Glutamatergic neuron (in vitro differentiated cells): ENCODE measurements at regions not wholly inside any gene's neighbourhood (a gene's known extent, or its start where the extent isn't known, plus 50 kb on each side); places are given as distances from the start of the nearest gene placed in this dataset.

Experiments
- DNase-seq: peaks from one replicate; pipeline ENCODE4 v3.0.0; 2022
- H3K27ac Mint-ChIP-seq: one replicate; pipeline ENCODE4 v1.8.0; 2020; ENCODE audit warnings: mild to moderate bottlenecking, mixed read lengths, inconsistent platforms; ENCODE audit not compliant: unreplicated experiment
- H3K27me3 Mint-ChIP-seq: one replicate; pipeline ENCODE4 v1.8.0; 2020; ENCODE audit warnings: mild to moderate bottlenecking, moderate library complexity, mixed read lengths, inconsistent platforms; ENCODE audit not compliant: unreplicated experiment
- H3K36me3 Mint-ChIP-seq: one replicate; pipeline ENCODE4 v1.8.0; 2020; ENCODE audit warnings: mild to moderate bottlenecking, mixed read lengths, inconsistent platforms; ENCODE audit not compliant: unreplicated experiment
- H3K4me1 Mint-ChIP-seq: one replicate; pipeline ENCODE4 v1.8.0; 2020; ENCODE audit warnings: mild to moderate bottlenecking, low read depth, mixed read lengths, inconsistent platforms; ENCODE audit not compliant: unreplicated experiment
- H3K4me3 Mint-ChIP-seq: one replicate; pipeline ENCODE4 v1.8.0; 2020; ENCODE audit warnings: mild to moderate bottlenecking, mixed read lengths, inconsistent platforms; ENCODE audit not compliant: unreplicated experiment
- H3K9me3 Mint-ChIP-seq: one replicate; pipeline ENCODE4 v1.8.0; 2020; ENCODE audit warnings: mild to moderate bottlenecking, moderate library complexity, mixed read lengths, inconsistent platforms; ENCODE audit not compliant: unreplicated experiment
- CTCF ChIP-seq: fragments of 200-600 bp; sonication (generic); IDR thresholded peaks from one replicate; pipeline ENCODE4 v1.5.0; 2021; ENCODE audit not compliant: partially characterized antibody, unreplicated experiment

DNA sequence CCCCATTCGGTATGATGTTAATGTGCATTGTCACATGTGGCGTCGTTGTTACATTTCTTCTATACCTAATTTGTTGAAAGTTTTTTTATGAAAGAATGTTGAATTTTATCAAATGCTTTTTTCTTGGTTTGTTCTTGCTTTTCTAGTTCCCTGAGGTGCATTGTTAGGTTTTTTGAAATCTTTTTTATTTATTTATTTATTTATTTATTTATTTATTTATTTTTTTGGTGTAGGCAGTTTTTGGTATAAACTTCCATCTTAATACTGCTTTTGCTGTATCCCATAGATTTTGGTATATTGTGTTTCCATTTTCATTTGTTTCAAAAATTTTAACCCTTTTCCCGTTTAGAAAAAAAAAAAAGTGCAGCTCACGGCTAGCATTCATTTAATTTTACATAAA is 121.1 kb upstream of the HMGA2 start:
- no peaks in the 10 kb centered on the region for H3K27me3 Mint-ChIP-seq
- H3K9me3 Mint-ChIP-seq, result no peaks in the 10 kb centered on the region
- no peak for DNase-seq
- no peaks in the 10 kb centered on the region for H3K4me1 Mint-ChIP-seq
- no peak for TF ChIP-seq CTCF
- no peak overlapping the region for H3K27ac Mint-ChIP-seq
- no peak overlapping the region for H3K4me3 Mint-ChIP-seq
- H3K36me3 Mint-ChIP-seq, result peaks cover 13% of the 10 kb centered on the region

GRCh38 chr12:65705380-65705876 is 118.9 kb upstream of the HMGA2 start:
- TF ChIP-seq CTCF, result no peak
- Mint-ChIP-seq H3K4me1 (no peaks in the 10 kb centered on the region), H3K9me3 (no peaks in the 10 kb centered on the region), H3K27ac (no peak overlapping the region), H3K4me3 (no peak overlapping the region), H3K36me3 (peaks cover 13% of the 10 kb centered on the region), H3K27me3 (no peaks in the 10 kb centered on the region)
- DNase-seq, result no peak

DNA sequence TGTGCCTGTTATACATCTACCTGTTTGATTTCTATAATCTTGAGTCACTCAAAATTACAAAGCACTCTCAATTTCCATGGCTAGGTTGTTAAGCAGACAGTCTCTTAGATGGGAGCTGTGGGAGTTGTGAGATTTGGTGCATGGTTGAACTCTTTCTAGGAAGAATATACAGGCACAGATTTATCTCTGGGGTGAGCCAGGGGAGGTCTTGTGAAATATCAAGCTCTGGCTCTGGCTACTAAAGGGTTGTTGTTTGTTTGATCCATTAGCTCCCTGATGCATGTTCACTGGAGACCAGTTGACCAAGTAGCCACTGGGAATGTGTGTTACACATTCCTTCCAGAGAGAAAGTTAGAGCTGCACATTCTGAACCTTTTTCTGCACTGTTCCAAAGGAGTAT is 117.2 kb upstream of the HMGA2 start:
- no peak for DNase-seq
- no peak overlapping the region for H3K27ac Mint-ChIP-seq

GRCh38 chr12:65712260-65713004 is 111.9 kb upstream of the HMGA2 start:
- Mint-ChIP-seq H3K36me3 (no peaks in the 10 kb centered on the region), H3K27me3 (no peaks in the 10 kb centered on the region), H3K4me1 (no peaks in the 10 kb centered on the region), H3K27ac (no peak overlapping the region), H3K4me3 (no peak overlapping the region), H3K9me3 (no peaks in the 10 kb centered on the region)
- no peak for DNase-seq
- no peak for TF ChIP-seq CTCF

More for the DNA sequence above, 117.2 kb upstream of the HMGA2 start:
- Mint-ChIP-seq H3K27me3 (no peaks in the 10 kb centered on the region), H3K36me3 (peaks cover 13% of the 10 kb centered on the region), H3K9me3 (no peaks in the 10 kb centered on the region), H3K4me3 (no peak overlapping the region), H3K4me1 (no peaks in the 10 kb centered on the region)
- no peak for TF ChIP-seq CTCF

DNA sequence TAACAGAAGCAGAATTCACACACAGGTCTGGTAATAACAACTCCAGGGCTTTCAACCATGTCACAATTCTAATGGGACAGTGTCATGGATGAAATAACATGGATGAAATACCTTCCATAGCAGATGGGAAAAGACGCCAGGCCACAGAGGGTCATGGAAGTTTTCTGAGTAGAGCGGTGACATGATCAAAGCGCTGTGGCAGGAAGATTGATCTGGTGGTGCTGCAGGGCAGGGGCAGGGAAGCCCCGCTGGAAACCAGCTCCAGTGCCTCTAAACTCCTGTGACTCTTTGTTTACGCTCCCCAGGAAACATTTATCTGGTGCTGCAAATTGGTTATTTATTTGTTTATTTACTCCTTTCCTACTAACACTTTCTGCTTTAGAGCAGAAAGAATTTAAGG is 108.3 kb upstream of the HMGA2 start:
- peaks cover 1% of the 10 kb centered on the region for H3K9me3 Mint-ChIP-seq
- no peaks in the 10 kb centered on the region for H3K36me3 Mint-ChIP-seq
- peaks cover 5% of the 10 kb centered on the region for H3K4me1 Mint-ChIP-seq
- no peak for TF ChIP-seq CTCF
- no peaks in the 10 kb centered on the region for H3K27me3 Mint-ChIP-seq
- no peak for DNase-seq
- no peak overlapping the region for H3K4me3 Mint-ChIP-seq
- no peak overlapping the region for H3K27ac Mint-ChIP-seq
